ENCODE measurements at regions not wholly inside any gene's neighbourhood (a gene's known extent, or its start where the extent isn't known, plus 50 kb on each side); places are given as distances from the start of the nearest gene placed in this dataset.

- Histone ChIP-seq H4K20me1 (replicated peaks; ENCODE audit: control insufficient read depth, extremely low read depth, insufficient read depth, low read length) (no peaks in the 10 kb centered on the region), H3K9me3 (replicated peaks; ENCODE audit: control insufficient read depth, insufficient read depth, low read length) (no peaks in the 10 kb centered on the region), H2AFZ (ENCODE audit: low read depth, low read length) (no peak overlapping the region), H3K4me3 (replicated peaks in 1 of 3; ENCODE audit: insufficient read depth in 1 of 3, low read depth in 1 of 3, low read length in 3 of 3) (no peak overlapping the region), H3K9me1 (replicated peaks; ENCODE audit: control insufficient read depth, extremely low read depth, insufficient read depth, low read length) (no peaks in the 10 kb centered on the region), H3K4me1 (ENCODE audit: control insufficient read depth, extremely low read depth, insufficient read depth, low read length) (no peaks in the 10 kb centered on the region), H3K27me3 (ENCODE audit: control insufficient read depth in 2 of 2, insufficient read depth in 2 of 2, low read length in 2 of 2) (no peaks in the 10 kb centered on the region), H3K27ac (ENCODE audit: insufficient read depth, low read depth, low read length) (no peak overlapping the region), H3K4me2 (ENCODE audit: insufficient read depth, low read length) (no peak overlapping the region), H3K79me2 (ENCODE audit: control insufficient read depth, insufficient read depth, low read length) (no peaks in the 10 kb centered on the region), H3K36me3 (ENCODE audit: control insufficient read depth in 2 of 2, extremely low read depth in 1 of 2, insufficient read depth in 2 of 2, low read length in 2 of 2) (no peaks in the 10 kb centered on the region), H3K9ac (replicated peaks; ENCODE audit: extremely low read depth, insufficient read depth, low read length) (no peak overlapping the region)
- BruUV-seq (replicated peaks), result no TSS peak
- intact Hi-C loops (cut with micrococcal nuclease) (no loop called here), dilution Hi-C loops (cut with MboI; ENCODE audit: extremely low pct_ligation_motif_present, low sequenced_read_pairs) (no loop called here)
- FAIRE-seq, result no peak
- no peak for DNase-seq (ENCODE audit: low read depth, low spot score)
- CTCF ChIA-PET, result no interaction called here
- POLR2A ChIA-PET, result no interaction called here
- TF ChIP-seq GATA2 (IDR thresholded peaks at IDR 0.05; ENCODE audit: insufficient read depth, insufficient read length, low read depth, low read length), result no peak
- TF ChIP-seq FOS (IDR thresholded peaks at IDR 0.05; ENCODE audit: borderline replicate concordance, insufficient read depth, low read length), result no peak
- TF ChIP-seq CTCF (IDR thresholded peaks at IDR 0.05; ENCODE audit: extremely low read depth in 1 of 2, insufficient read depth in 1 of 2, low read depth in 1 of 2, low read length in 2 of 2), result no peak
- no peak for TF ChIP-seq MYC (IDR thresholded peaks at IDR 0.05; ENCODE audit: low read depth, low read length)
- no peak for TF ChIP-seq POLR2AphosphoS5 (IDR thresholded peaks at IDR 0.05; ENCODE audit: insufficient read depth, low read depth, low read length)
- no peak for TF ChIP-seq JUN (IDR thresholded peaks at IDR 0.05; ENCODE audit: borderline replicate concordance, insufficient read depth, insufficient read length, low read depth)
- no peak for TF ChIP-seq POLR2A (IDR thresholded peaks at IDR 0.05; ENCODE audit: low read depth, low read length)
- TF ChIP-seq EZH2 (IDR thresholded peaks at IDR 0.05; ENCODE audit: borderline replicate concordance, low read depth, low read length, severe bottlenecking), result no peak
- TF ChIP-seq, protein P1, sequence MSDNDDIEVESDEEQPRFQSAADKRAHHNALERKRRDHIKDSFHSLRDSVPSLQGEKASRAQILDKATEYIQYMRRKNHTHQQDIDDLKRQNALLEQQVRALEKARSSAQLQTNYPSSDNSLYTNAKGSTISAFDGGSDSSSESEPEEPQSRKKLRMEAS (IDR thresholded peaks at IDR 0.05; ENCODE audit: insufficient read depth, insufficient read length), result no peak
These were observed 491.8 kb downstream of the ANXA1 start for GRCh38 chr9:73643379-73644013.

Data from endothelial cell of umbilical vein (primary cell).